ENCODE measurements at regions not wholly inside any gene's neighbourhood (a gene's known extent, or its start where the extent isn't known, plus 50 kb on each side); places are given as distances from the start of the nearest gene placed in this dataset.

DNA sequence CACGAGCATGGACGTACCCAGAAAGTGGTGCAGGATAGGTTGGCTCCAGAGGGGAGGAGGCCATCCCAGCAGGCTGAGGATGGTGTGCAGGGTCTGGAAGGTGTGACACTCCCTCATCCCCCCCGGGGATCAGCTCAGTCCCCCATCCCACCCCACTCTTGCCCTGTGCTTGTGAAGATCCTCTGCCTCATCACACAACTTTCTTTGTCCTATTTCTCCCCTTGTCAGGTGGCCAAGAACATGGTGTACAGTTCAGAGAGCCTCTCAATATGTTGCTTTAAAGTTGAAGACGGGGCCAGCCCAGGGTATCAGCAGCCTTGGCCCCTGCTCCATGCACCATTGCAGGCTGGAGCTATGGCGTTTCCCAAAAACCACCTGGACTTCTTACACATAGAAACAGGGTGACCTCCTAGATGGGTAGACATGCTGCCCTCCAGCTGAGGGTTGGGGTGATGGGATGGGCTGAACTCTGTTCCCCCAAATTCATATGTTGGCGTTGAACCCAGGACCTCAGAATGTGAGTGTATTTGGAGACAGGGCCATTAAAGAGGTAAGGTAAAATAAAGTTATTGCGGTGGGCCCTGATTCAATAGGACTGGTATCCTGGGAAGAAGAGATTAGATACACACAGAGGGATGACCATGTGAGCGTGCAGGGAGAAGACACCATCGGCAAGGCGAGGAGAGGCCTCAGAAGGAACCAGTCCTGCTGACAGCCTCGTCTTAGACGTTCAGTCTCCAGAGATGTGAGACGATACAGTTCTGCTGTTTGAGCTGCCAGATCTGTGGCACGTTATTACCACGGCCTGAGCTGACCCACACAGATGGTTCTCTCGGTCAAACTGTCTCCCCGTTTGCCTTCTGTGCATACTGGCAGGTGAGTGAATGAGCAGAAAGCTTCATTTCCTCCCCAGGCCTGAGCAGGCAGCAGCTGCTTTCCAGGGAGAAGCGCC lies 272.5 kb downstream of the GADD45G start:
- ATAC-seq, result no peak
- Histone ChIP-seq H3K36me3 (no peaks in the 10 kb centered on the region), H3K4me1 (peaks cover 0 to 74% (median 36%) of the 10 kb centered on the region in 3 donors), H3K27me3 (no peaks in the 10 kb centered on the region), H3K4me3 (no peak overlapping the region), H3K27ac (peak overlapping the region in 1 of 4 donors; percentile 24), H3K9me3 (no peaks in the 10 kb centered on the region)
- WGBS, 2 donors (ENCODE audit: low coverage in 1 of 2), result 50 to 90% methylated on average over 7 to 13 of the region's 18 CpGs
- no peak for TF ChIP-seq POLR2A (IDR thresholded peaks at IDR 0.05)
- no peak for TF ChIP-seq POLR2AphosphoS5 (IDR thresholded peaks at IDR 0.05)
- TF ChIP-seq, protein P1, sequence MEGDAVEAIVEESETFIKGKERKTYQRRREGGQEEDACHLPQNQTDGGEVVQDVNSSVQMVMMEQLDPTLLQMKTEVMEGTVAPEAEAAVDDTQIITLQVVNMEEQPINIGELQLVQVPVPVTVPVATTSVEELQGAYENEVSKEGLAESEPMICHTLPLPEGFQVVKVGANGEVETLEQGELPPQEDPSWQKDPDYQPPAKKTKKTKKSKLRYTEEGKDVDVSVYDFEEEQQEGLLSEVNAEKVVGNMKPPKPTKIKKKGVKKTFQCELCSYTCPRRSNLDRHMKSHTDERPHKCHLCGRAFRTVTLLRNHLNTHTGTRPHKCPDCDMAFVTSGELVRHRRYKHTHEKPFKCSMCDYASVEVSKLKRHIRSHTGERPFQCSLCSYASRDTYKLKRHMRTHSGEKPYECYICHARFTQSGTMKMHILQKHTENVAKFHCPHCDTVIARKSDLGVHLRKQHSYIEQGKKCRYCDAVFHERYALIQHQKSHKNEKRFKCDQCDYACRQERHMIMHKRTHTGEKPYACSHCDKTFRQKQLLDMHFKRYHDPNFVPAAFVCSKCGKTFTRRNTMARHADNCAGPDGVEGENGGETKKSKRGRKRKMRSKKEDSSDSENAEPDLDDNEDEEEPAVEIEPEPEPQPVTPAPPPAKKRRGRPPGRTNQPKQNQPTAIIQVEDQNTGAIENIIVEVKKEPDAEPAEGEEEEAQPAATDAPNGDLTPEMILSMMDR (IDR thresholded peaks at IDR 0.05), result no peak
- TF ChIP-seq EP300 (IDR thresholded peaks at IDR 0.05), result no peak

DNA sequence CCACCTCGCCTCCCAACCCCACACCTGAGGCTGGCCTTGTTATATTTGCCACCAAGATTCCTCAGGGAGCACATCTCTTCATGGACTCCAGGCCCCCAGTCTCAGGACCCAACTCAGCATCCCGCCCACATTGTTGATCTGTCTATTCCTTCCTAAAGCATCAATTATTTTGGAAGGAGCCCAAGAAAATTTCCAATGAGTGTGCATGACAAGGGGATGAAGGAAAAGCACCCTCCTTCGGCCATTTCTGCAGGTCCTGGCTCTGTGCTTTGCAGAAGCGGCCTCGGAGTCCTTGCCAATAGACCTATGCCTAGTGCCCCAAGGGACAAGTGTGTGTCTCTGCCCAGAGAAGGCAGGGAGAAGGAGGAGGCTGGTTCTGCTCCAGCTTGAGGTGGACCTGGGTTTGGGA lies 273.2 kb downstream of the GADD45G start:
- H3K27ac ChIP-seq, result peak overlapping the region in 1 of 4 donors; percentile 24
- 88 to 94% methylated on average over 2 to 4 of the region's 5 CpGs for WGBS, 2 donors (ENCODE audit: low coverage in 1 of 2)

GRCh38 chr9:89878687-89879086 lies 273.9 kb downstream of the GADD45G start:
- peak; percentile 60 for ATAC-seq
- Histone ChIP-seq H3K4me1 (peaks cover 0 to 60% (median 26%) of the 10 kb centered on the region in 3 donors), H3K9me3 (no peaks in the 10 kb centered on the region), H3K27me3 (no peaks in the 10 kb centered on the region), H3K27ac (peak overlapping the region in 2 of 4 donors; percentile 42 to 50), H3K4me3 (no peak overlapping the region), H3K36me3 (no peaks in the 10 kb centered on the region)
- peak; percentile 84 for TF ChIP-seq POLR2AphosphoS5 (IDR thresholded peaks at IDR 0.05)
- TF ChIP-seq, protein P1 (IDR thresholded peaks at IDR 0.05), result no peak
- 73% methylated on average over 6 of the region's 6 CpGs; no CpG with 5 or more reads in 1 of the 2 donors for WGBS, 2 donors (ENCODE audit: low coverage in 1 of 2)

More for the DNA sequence above, 273.2 kb downstream of the GADD45G start:
- TF ChIP-seq POLR2AphosphoS5 (IDR thresholded peaks at IDR 0.05), result no peak
- no peak for TF ChIP-seq POLR2A (IDR thresholded peaks at IDR 0.05)
- ATAC-seq, result no peak
- Histone ChIP-seq H3K4me3 (no peak overlapping the region), H3K9me3 (no peaks in the 10 kb centered on the region), H3K27me3 (no peaks in the 10 kb centered on the region), H3K4me1 (peaks cover 0 to 67% (median 31%) of the 10 kb centered on the region in 3 donors), H3K36me3 (no peaks in the 10 kb centered on the region)

DNA sequence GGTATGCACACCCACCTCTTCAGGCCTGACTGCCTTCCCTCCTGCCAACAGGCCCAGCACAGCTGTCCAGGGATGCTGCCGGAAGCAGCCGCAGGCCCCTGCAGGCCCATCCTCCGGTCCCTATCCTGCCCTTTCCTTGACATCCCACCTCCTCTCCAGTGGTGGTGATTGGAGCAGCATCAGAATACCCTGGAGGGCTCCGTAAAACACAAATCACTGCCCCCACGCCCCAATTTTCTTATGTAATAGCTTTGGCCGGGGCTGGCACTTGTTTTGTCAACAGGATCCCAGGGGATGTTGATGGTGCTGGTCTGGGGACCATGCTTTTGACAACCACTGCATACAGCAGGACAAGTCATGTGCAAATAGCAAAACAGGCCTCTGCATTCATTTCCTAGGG lies 274.5 kb downstream of the GADD45G start:
- peaks cover 0 to 54% (median 25%) of the 10 kb centered on the region in 3 donors for H3K4me1 ChIP-seq
- no peaks in the 10 kb centered on the region for H3K27me3 ChIP-seq
- TF ChIP-seq EP300 (IDR thresholded peaks at IDR 0.05) (no peak), POLR2A (IDR thresholded peaks at IDR 0.05) (no peak), POLR2AphosphoS5 (IDR thresholded peaks at IDR 0.05) (no peak)
- TF ChIP-seq, protein P1 (IDR thresholded peaks at IDR 0.05), result no peak
- no peaks in the 10 kb centered on the region for H3K36me3 ChIP-seq
- no peak for ATAC-seq
- WGBS, 2 donors (ENCODE audit: low coverage in 1 of 2), result 50 to 88% methylated on average over 4 of the region's 6 CpGs
- no peaks in the 10 kb centered on the region for H3K9me3 ChIP-seq
- peak overlapping the region in 3 of 4 donors; percentile 10 to 50 (median 42) for H3K27ac ChIP-seq
- H3K4me3 ChIP-seq, result no peak overlapping the region

DNA sequence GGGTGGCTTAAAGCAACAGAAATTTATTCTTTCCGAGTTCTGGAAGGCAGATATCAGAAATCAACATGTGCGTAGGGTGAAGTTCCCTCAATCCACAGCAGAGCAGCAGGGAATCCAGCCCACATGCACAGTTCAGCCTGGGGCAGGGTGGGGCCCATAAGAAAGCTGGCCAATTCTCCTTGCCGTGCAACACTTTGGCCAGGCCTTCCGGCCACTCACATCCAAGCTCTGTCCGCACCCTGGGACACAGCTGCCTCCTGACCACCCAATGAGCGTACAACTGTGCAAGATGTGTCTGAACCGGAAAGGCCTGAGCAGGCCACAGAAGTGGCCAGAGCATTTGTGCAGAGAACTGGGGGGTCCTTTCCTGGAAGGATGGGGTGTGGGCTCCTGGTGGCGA lies 274.9 kb downstream of the GADD45G start:
- Histone ChIP-seq H3K27ac (peak overlapping the region in 3 of 4 donors; percentile 8 to 50 (median 10)), H3K4me3 (no peak overlapping the region), H3K27me3 (no peaks in the 10 kb centered on the region), H3K36me3 (no peaks in the 10 kb centered on the region), H3K4me1 (peaks cover 0 to 54% (median 21%) of the 10 kb centered on the region in 3 donors), H3K9me3 (no peaks in the 10 kb centered on the region)
- 72% methylated on average over 3 of the region's 8 CpGs; no CpG with 5 or more reads in 1 of the 2 donors for WGBS, 2 donors (ENCODE audit: low coverage in 1 of 2)
- ATAC-seq, result peak; percentile 77
- TF ChIP-seq POLR2AphosphoS5 (IDR thresholded peaks at IDR 0.05) (peak; percentile 22), EP300 (IDR thresholded peaks at IDR 0.05) (no peak), POLR2A (IDR thresholded peaks at IDR 0.05) (no peak)
- TF ChIP-seq, protein P1 (IDR thresholded peaks at IDR 0.05), result no peak

Data from gastroesophageal sphincter (tissue), 4 donors.